Neural progenitor cell (in vitro differentiated cells): ENCODE measurements at regions not wholly inside any gene's neighbourhood (a gene's known extent, or its start where the extent isn't known, plus 50 kb on each side); places are given as distances from the start of the nearest gene placed in this dataset.

Source experiments
- DNase-seq: peaks from one replicate; pipeline ENCODE4 v3.0.0-alpha.2; 2016; ENCODE audit warnings: low spot score
- H2AFZ ChIP-seq: fragments of 200-600 bp; sonication (generic); replicated peaks from 2 replicates; pipeline ENCODE4 v1.6.1; 2016; ENCODE audit warnings: antibody characterized with exemption
- H3F3A ChIP-seq: fragments of 200-600 bp; sonication (generic); 2 replicates; pipeline ENCODE4 v1.6.1; 2016; ENCODE audit warnings: antibody characterized with exemption, low read depth
- H3K27ac ChIP-seq: fragments of 200-600 bp; sonication (generic); 2 replicates; pipeline ENCODE4 v1.5.1; 2016; ENCODE audit warnings: mild to moderate bottlenecking
- H3K27me3 ChIP-seq: fragments of 200-600 bp; sonication (generic); 2 replicates; pipeline ENCODE4 v1.6.1; 2016; ENCODE audit warnings: mild to moderate bottlenecking, moderate library complexity
- H3K36me3 ChIP-seq: fragments of 200-600 bp; sonication (generic); 2 replicates; pipeline ENCODE4 v1.5.1; 2016
- H3K4me1 ChIP-seq: fragments of 200-600 bp; sonication (generic); 2 replicates; pipeline ENCODE4 v1.6.1; 2016; ENCODE audit warnings: mixed run types
- H3K4me2 ChIP-seq: fragments of 200-600 bp; sonication (generic); 2 replicates; pipeline ENCODE4 v1.6.1; 2016
- H3K4me3 ChIP-seq: fragments of 200-600 bp; sonication (generic); 2 replicates; pipeline ENCODE4 v1.5.1; 2016
- H3K79me2 ChIP-seq: fragments of 200-600 bp; sonication (generic); 2 replicates; pipeline ENCODE4 v1.6.1; 2016; ENCODE audit warnings: low read depth
- H3K9ac ChIP-seq: fragments of 200-600 bp; sonication (generic); 2 replicates; pipeline ENCODE4 v1.6.1; 2016
- H3K9me3 ChIP-seq: fragments of 200-600 bp; sonication (generic); 2 replicates; pipeline ENCODE4 v1.5.1; 2016; ENCODE audit warnings: low read depth
- H4K20me1 ChIP-seq: fragments of 200-600 bp; sonication (generic); 2 replicates; pipeline ENCODE4 v1.6.1; 2016; ENCODE audit warnings: low read depth
- H3K27ac Mint-ChIP-seq: 3 replicates; pipeline ENCODE4 v1.8.0; 2021; ENCODE audit warnings: mixed read lengths
- H3K27me3 Mint-ChIP-seq: 2 replicates; pipeline ENCODE4 v1.8.0; 2022; ENCODE audit warnings: low read depth, mild to moderate bottlenecking, inconsistent platforms, moderate library complexity, mixed read lengths; ENCODE audit not compliant: insufficient read depth
- H3K36me3 Mint-ChIP-seq: 3 replicates; pipeline ENCODE4 v1.8.0; 2021; ENCODE audit warnings: mixed read lengths
- H3K4me1 Mint-ChIP-seq: 3 replicates; pipeline ENCODE4 v1.8.0; 2021; ENCODE audit warnings: mixed read lengths
- H3K4me3 Mint-ChIP-seq: 3 replicates; pipeline ENCODE4 v1.8.0; 2021; ENCODE audit warnings: mild to moderate bottlenecking, moderate library complexity, mixed read lengths
- H3K9me3 Mint-ChIP-seq: 3 replicates; pipeline ENCODE4 v1.8.0; 2020; ENCODE audit warnings: mixed read lengths
- EZH2 ChIP-seq: fragments of 200-600 bp; sonication (generic); IDR thresholded peaks from 2 replicates; pipeline ENCODE4 v1.6.1; 2017; ENCODE audit warnings: antibody characterized with exemption, mild to moderate bottlenecking, moderate library complexity
- EZH2phosphoT487 ChIP-seq: fragments of 200-600 bp; sonication (generic); IDR thresholded peaks from 2 replicates; pipeline ENCODE4 v1.6.1; 2017; ENCODE audit warnings: antibody characterized with exemption
- TF ChIP-seq, protein P1 (sequence below): fragments of 200-600 bp; sonication (generic); IDR thresholded peaks from 2 replicates; pipeline ENCODE4 v1.5.1; 2017; ENCODE audit warnings: antibody characterized with exemption, mild to moderate bottlenecking

DNA sequence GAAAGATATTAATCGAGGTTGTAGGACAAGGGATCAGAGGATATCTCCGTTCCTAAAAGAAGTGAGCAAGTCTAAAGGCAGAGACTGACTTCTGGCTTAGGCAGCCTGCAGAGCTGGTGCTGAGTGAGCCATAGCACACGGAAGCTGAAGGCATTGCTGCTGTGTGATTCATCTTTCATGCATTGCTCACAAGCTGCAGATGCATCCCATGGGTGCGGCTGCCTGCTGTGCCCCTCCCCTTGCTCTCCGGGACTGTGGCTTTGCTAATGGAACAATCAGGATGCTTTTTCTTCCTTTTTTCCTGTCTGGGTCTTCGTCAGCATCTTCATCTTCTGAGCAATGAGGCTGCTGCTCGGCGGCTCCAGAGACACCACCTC, 341.4 kb downstream of the DIRAS2 start:
- DNase-seq, result no peak
- TF ChIP-seq EZH2 (no peak), EZH2phosphoT487 (no peak)
- TF ChIP-seq, protein P1, sequence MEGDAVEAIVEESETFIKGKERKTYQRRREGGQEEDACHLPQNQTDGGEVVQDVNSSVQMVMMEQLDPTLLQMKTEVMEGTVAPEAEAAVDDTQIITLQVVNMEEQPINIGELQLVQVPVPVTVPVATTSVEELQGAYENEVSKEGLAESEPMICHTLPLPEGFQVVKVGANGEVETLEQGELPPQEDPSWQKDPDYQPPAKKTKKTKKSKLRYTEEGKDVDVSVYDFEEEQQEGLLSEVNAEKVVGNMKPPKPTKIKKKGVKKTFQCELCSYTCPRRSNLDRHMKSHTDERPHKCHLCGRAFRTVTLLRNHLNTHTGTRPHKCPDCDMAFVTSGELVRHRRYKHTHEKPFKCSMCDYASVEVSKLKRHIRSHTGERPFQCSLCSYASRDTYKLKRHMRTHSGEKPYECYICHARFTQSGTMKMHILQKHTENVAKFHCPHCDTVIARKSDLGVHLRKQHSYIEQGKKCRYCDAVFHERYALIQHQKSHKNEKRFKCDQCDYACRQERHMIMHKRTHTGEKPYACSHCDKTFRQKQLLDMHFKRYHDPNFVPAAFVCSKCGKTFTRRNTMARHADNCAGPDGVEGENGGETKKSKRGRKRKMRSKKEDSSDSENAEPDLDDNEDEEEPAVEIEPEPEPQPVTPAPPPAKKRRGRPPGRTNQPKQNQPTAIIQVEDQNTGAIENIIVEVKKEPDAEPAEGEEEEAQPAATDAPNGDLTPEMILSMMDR, result no peak
- Histone ChIP-seq H3K9ac (no peak overlapping the region), H3K27me3 (no peaks in the 10 kb centered on the region), H3K27ac (no peak overlapping the region), H3K36me3 (no peaks in the 10 kb centered on the region), H3K9me3 (no peaks in the 10 kb centered on the region), H3F3A (no peaks in the 10 kb centered on the region), H3K79me2 (no peaks in the 10 kb centered on the region), H2AFZ (no peak overlapping the region), H4K20me1 (no peaks in the 10 kb centered on the region), H3K4me2 (no peak overlapping the region), H3K4me1 (no peaks in the 10 kb centered on the region), H3K4me3 (no peak overlapping the region)
- H3K36me3 Mint-ChIP-seq, result no peaks in the 10 kb centered on the region
- H3K9me3 Mint-ChIP-seq, result no peaks in the 10 kb centered on the region
- no peaks in the 10 kb centered on the region for H3K27me3 Mint-ChIP-seq
- H3K4me1 Mint-ChIP-seq, result peaks cover 36% of the 10 kb centered on the region
- H3K4me3 Mint-ChIP-seq, result no peak overlapping the region
- H3K27ac Mint-ChIP-seq, result no peak overlapping the region

DNA sequence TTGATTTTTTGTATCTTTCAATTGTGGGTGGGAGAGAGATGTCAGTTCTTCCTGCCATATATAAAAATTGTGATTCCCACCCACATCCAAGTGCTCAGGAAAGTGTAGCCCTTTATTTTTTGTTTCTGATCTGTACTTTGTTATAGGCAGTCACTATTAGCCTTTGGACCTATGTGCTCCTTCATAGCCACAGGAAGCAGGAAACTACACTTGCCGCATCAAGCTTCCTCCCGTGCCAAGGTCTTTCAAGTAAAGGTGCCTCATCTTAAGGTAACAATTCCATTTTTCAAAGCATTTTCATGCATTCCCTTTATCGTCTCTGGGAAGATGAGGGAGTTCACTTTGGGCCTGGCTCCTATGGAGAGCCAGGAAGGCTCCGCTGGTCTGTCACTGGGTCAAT, 339.0 kb downstream of the DIRAS2 start:
- no peaks in the 10 kb centered on the region for H3F3A ChIP-seq
- Mint-ChIP-seq H3K36me3 (no peaks in the 10 kb centered on the region), H3K27me3 (peaks cover 7% of the 10 kb centered on the region), H3K4me3 (no peak overlapping the region), H3K9me3 (no peaks in the 10 kb centered on the region), H3K4me1 (peaks cover 44% of the 10 kb centered on the region), H3K27ac (no peak overlapping the region)
- no peak overlapping the region for H3K9ac ChIP-seq
- TF ChIP-seq EZH2 (no peak), EZH2phosphoT487 (no peak)
- TF ChIP-seq, protein P1, result no peak
- DNase-seq, result no peak
- no peak overlapping the region for H3K4me3 ChIP-seq
- no peaks in the 10 kb centered on the region for H3K79me2 ChIP-seq
- H4K20me1 ChIP-seq, result no peaks in the 10 kb centered on the region
- no peaks in the 10 kb centered on the region for H3K9me3 ChIP-seq
- no peak overlapping the region for H3K27ac ChIP-seq
- H3K36me3 ChIP-seq, result no peaks in the 10 kb centered on the region
- no peaks in the 10 kb centered on the region for H3K4me1 ChIP-seq
- no peaks in the 10 kb centered on the region for H3K27me3 ChIP-seq
- H2AFZ ChIP-seq, result no peak overlapping the region
- no peak overlapping the region for H3K4me2 ChIP-seq

DNA sequence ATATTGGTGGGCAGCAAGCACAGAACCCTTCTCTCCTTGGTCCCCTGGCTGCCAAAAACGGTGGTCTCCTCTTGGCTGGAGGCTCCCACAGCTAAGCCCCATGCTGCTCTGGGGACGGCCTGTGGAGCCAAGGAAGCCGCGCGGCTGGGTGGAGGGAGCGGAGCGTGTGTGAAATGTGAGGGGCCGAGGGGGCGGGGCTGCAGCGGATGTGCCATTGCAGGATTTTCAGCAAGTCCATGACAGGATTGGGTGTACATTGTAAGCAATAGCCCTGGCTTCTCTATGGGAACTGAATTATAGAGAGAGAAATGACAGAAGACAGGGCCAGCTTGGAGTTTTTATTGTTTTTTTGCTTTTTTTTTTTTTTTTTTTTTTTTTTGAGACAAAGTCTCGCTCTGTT, 336.5 kb downstream of the DIRAS2 start:
- H3K4me1 ChIP-seq, result no peaks in the 10 kb centered on the region
- DNase-seq, result no peak
- no peaks in the 10 kb centered on the region for H3K27me3 ChIP-seq
- H3K36me3 ChIP-seq, result no peaks in the 10 kb centered on the region
- TF ChIP-seq EZH2phosphoT487 (no peak), EZH2 (no peak)
- TF ChIP-seq, protein P1, result no peak
- H3K27ac ChIP-seq, result no peak overlapping the region
- H3K79me2 ChIP-seq, result no peaks in the 10 kb centered on the region
- H4K20me1 ChIP-seq, result no peaks in the 10 kb centered on the region
- no peaks in the 10 kb centered on the region for H3F3A ChIP-seq
- no peaks in the 10 kb centered on the region for H3K9me3 ChIP-seq
- no peak overlapping the region for H3K4me3 Mint-ChIP-seq
- no peaks in the 10 kb centered on the region for H3K36me3 Mint-ChIP-seq
- no peak overlapping the region for H2AFZ ChIP-seq
- no peaks in the 10 kb centered on the region for H3K9me3 Mint-ChIP-seq
- no peak overlapping the region for H3K4me3 ChIP-seq
- H3K4me1 Mint-ChIP-seq, result peaks cover 32% of the 10 kb centered on the region
- H3K27me3 Mint-ChIP-seq, result peaks cover 7% of the 10 kb centered on the region
- H3K4me2 ChIP-seq, result no peak overlapping the region
- H3K27ac Mint-ChIP-seq, result no peak overlapping the region
- H3K9ac ChIP-seq, result no peak overlapping the region
